ENCODE measurements at regions not wholly inside any gene's neighbourhood (a gene's known extent, or its start where the extent isn't known, plus 50 kb on each side); places are given as distances from the start of the nearest gene placed in this dataset.

GRCh38 chr20:19067986-19068385, 144.5 kb upstream of the SLC24A3 start:
- intact Hi-C loops (cut with DNase I), result no loop called here
- H3K9me3 ChIP-seq, result peaks cover 11% of the 10 kb centered on the region

GRCh38 chr20:19070026-19070425, 142.4 kb upstream of the SLC24A3 start:
- DNase-seq, result no peak
- Histone ChIP-seq H3K27ac (no peak overlapping the region), H3K4me1 (peaks cover 2% of the 10 kb centered on the region), H3K27me3 (ENCODE audit: low read depth) (no peaks in the 10 kb centered on the region), H3K4me3 (no peak overlapping the region), H3K9me3 (peaks cover 4% of the 10 kb centered on the region), H3K36me3 (no peaks in the 10 kb centered on the region)
- no peak for ATAC-seq
- no peak for TF ChIP-seq CTCF (IDR thresholded peaks at IDR 0.05)
- intact Hi-C loops (cut with DNase I), result no loop called here

More at GRCh38 chr20:19067986-19068385, 144.5 kb upstream of the SLC24A3 start:
- H3K36me3 ChIP-seq, result no peaks in the 10 kb centered on the region
- TF ChIP-seq CTCF (IDR thresholded peaks at IDR 0.05), result no peak
- no peak overlapping the region for H3K27ac ChIP-seq
- H3K27me3 ChIP-seq (ENCODE audit: low read depth), result no peaks in the 10 kb centered on the region
- DNase-seq (no peak), ATAC-seq (no peak)
- H3K4me1 ChIP-seq, result no peaks in the 10 kb centered on the region
- H3K4me3 ChIP-seq, result no peak overlapping the region

GRCh38 chr20:19070681-19071445, 141.6 kb upstream of the SLC24A3 start:
- TF ChIP-seq CTCF (IDR thresholded peaks at IDR 0.05), result no peak
- ATAC-seq (no peak), DNase-seq (no peak)
- Histone ChIP-seq H3K36me3 (no peaks in the 10 kb centered on the region), H3K27ac (no peak overlapping the region), H3K9me3 (no peaks in the 10 kb centered on the region), H3K4me3 (no peak overlapping the region), H3K4me1 (peaks cover 5% of the 10 kb centered on the region), H3K27me3 (ENCODE audit: low read depth) (no peaks in the 10 kb centered on the region)
- intact Hi-C loops (cut with DNase I), result no loop called here

- Histone ChIP-seq H3K4me3 (no peak overlapping the region), H3K4me1 (peaks cover 5% of the 10 kb centered on the region), H3K27me3 (ENCODE audit: low read depth) (no peaks in the 10 kb centered on the region), H3K27ac (no peak overlapping the region), H3K9me3 (no peaks in the 10 kb centered on the region), H3K36me3 (no peaks in the 10 kb centered on the region)
- DNase-seq (no peak), ATAC-seq (no peak)
- no peak for TF ChIP-seq CTCF (IDR thresholded peaks at IDR 0.05)
- intact Hi-C loops (cut with DNase I), result no loop called here
Observed at GRCh38 chr20:19071446-19071725, 141.1 kb upstream of the SLC24A3 start.

- no peak for ATAC-seq
- no peak for DNase-seq
- Histone ChIP-seq H3K4me3 (no peak overlapping the region), H3K27ac (no peak overlapping the region), H3K36me3 (no peaks in the 10 kb centered on the region), H3K27me3 (ENCODE audit: low read depth) (no peaks in the 10 kb centered on the region), H3K4me1 (peaks cover 5% of the 10 kb centered on the region), H3K9me3 (no peaks in the 10 kb centered on the region)
- intact Hi-C loops (cut with DNase I), result no loop called here
- TF ChIP-seq CTCF (IDR thresholded peaks at IDR 0.05), result no peak
Observed at GRCh38 chr20:19071902-19072498, 140.4 kb upstream of the SLC24A3 start.
